ENCODE measurements at regions not wholly inside any gene's neighbourhood (a gene's known extent, or its start where the extent isn't known, plus 50 kb on each side); places are given as distances from the start of the nearest gene placed in this dataset.

- Histone ChIP-seq H3K36me3 (ENCODE audit: control insufficient read depth, insufficient read depth, low read length) (no peaks in the 10 kb centered on the region), H3K4me1 (replicated peaks in 1 of 2; ENCODE audit: control insufficient read depth in 2 of 2, insufficient read depth in 2 of 2, low read length in 2 of 2) (no peaks in the 10 kb centered on the region), H3K9me1 (ENCODE audit: control insufficient read depth, insufficient read depth, low read length) (no peaks in the 10 kb centered on the region), H3K4me3 (no peak overlapping the region), H3K9me3 (replicated peaks; ENCODE audit: control insufficient read depth, insufficient read depth, low read depth, low read length) (no peaks in the 10 kb centered on the region), H3K4me2 (ENCODE audit: insufficient read depth, low read length) (no peak overlapping the region), H3K27me3 (ENCODE audit: control insufficient read depth in 2 of 2, insufficient read depth in 2 of 2, low read length in 2 of 2) (peaks cover 0 to 13% of the 10 kb centered on the region in 2 experiments; a peak in 3 of 5 replicates), H2AFZ (ENCODE audit: low read depth, low read length) (no peak overlapping the region), H3K27ac (ENCODE audit: extremely low read depth, low read depth, low read length) (no peak overlapping the region), H3K79me2 (ENCODE audit: control insufficient read depth, insufficient read depth, low read length) (no peaks in the 10 kb centered on the region), H3K9ac (ENCODE audit: insufficient read depth in 1 of 2, low read depth in 2 of 2, low read length in 2 of 2) (no peak overlapping the region), H4K20me1 (replicated peaks; ENCODE audit: control insufficient read depth, insufficient read depth, low read length) (no peaks in the 10 kb centered on the region)
- POLR2A ChIA-PET, result no interaction called here
- DNase-seq (ENCODE audit: extremely low read depth in 1 of 4, low spot score in 3 of 4) (no peak), ATAC-seq (no peak), FAIRE-seq (no peak)
- 0% methylated on average over 3 of the region's 3 CpGs for WGBS (ENCODE audit: insufficient coverage, low coverage, missing lambda C conversion rate)
- in situ Hi-C loops (cut with MboI) (no loop called here), intact Hi-C loops (cut with micrococcal nuclease) (no loop called here)
- CTCF ChIA-PET (ENCODE audit: low intra/inter-chr PET ratio), result no interaction called here
- no TSS peak for BruUV-seq (replicated peaks)
- TF ChIP-seq RAD21 (CRISPR knock-in tag; conservative IDR thresholded peaks at IDR 0.05 in 1 of 2, IDR thresholded peaks at IDR 0.05 in 1 of 2), result no peak
- TF ChIP-seq CBX8 (IDR thresholded peaks at IDR 0.05; ENCODE audit: borderline replicate concordance, extremely low read depth, low read depth, low read length, poor library complexity, severe bottlenecking), result no peak
- no peak for TF ChIP-seq KLF6 (CRISPR knock-in tag; IDR thresholded peaks at IDR 0.05; ENCODE audit: borderline replicate concordance)
- no peak for TF ChIP-seq ZNF583 (CRISPR knock-in tag; IDR thresholded peaks at IDR 0.05)
- no peak for TF ChIP-seq KLF1 (tag; IDR thresholded peaks at IDR 0.05)
- no peak for TF ChIP-seq PRPF4 (IDR thresholded peaks at IDR 0.05; ENCODE audit: insufficient read depth, low read depth, low read length, poor library complexity, severe bottlenecking)
- TF ChIP-seq SREBF1 (IDR thresholded peaks at IDR 0.05; ENCODE audit: borderline replicate concordance, low read depth, low read length), result no peak
- no peak for TF ChIP-seq HNRNPH1 (optimal IDR thresholded peaks at IDR 0.05; ENCODE audit: low read depth, low read length)
- no peak for TF ChIP-seq WHSC1 (IDR thresholded peaks at IDR 0.05; ENCODE audit: low read length)
- no peak for TF ChIP-seq RBM34 (IDR thresholded peaks at IDR 0.05; ENCODE audit: borderline replicate concordance, insufficient read depth, low read length)
- TF ChIP-seq RNF219 (CRISPR knock-in tag; IDR thresholded peaks at IDR 0.05), result no peak
- no peak for TF ChIP-seq TAF7 (tag; IDR thresholded peaks at IDR 0.05)
- TF ChIP-seq CCNT2 (IDR thresholded peaks at IDR 0.05; ENCODE audit: borderline replicate concordance, extremely low read depth, insufficient read length, low read depth, low read length), result no peak
- TF ChIP-seq ZMIZ1 (IDR thresholded peaks at IDR 0.05; ENCODE audit: low read depth in 2 of 2, low read length in 2 of 2), result no peak
- no peak for TF ChIP-seq MBD1 (CRISPR knock-in tag; IDR thresholded peaks at IDR 0.05)
- no peak for TF ChIP-seq TGIF2 (CRISPR knock-in tag; IDR thresholded peaks at IDR 0.05)
Observed at GRCh38 chr2:8138525-8138922, 543.3 kb upstream of the ID2 start.

All from K562 (cell line).